Endothelial cell of umbilical vein (primary cell): ENCODE measurements at regions not wholly inside any gene's neighbourhood (a gene's known extent, or its start where the extent isn't known, plus 50 kb on each side); places are given as distances from the start of the nearest gene placed in this dataset.

Source experiments
- BruUV-seq: library from RNA; stranded (reverse); fragments of 400-500 nt; replicated peaks from 2 replicates; lab custom pipeline; 2021; lab: Mats Ljungman, UMichigan
- CTCF ChIA-PET: fragments of 300-600, 350-600 bp; sonication (Branson Sonifier 250); formaldehyde crosslinking; loops from one replicate; lab custom pipeline; 2021; ENCODE audit warnings: antibody characterized with exemption, inconsistent platforms; lab: Charles Lee
- POLR2A ChIA-PET: fragments of 300-600, 350-600 bp; sonication (Branson Sonifier 250); formaldehyde crosslinking; loops from one replicate; lab custom pipeline; 2021; ENCODE audit warnings: antibody characterized with exemption, inconsistent platforms; lab: Charles Lee
- DNase-seq: peaks from one replicate; pipeline ENCODE4 v3.0.0-alpha.2; 2011; ENCODE audit warnings: low read depth, low spot score
- FAIRE-seq: peaks from 2 replicates; lab custom pipeline; 2011; peaks lifted over from hg19 to GRCh38; lab: Jason Lieb, UNC
- H2AFZ ChIP-seq: 2 replicates; pipeline ENCODE4 v1.6.0; 2012; ENCODE audit warnings: low read depth, low read length, control low read depth, inconsistent platforms
- H3K27ac ChIP-seq: 2 replicates; pipeline ENCODE4 v1.5.1; 2011; ENCODE audit warnings: low read depth, mild to moderate bottlenecking, control low read depth, low read length, moderate library complexity; ENCODE audit not compliant: insufficient read depth
- H3K27me3 ChIP-seq, 2 experiments: 2 replicates each; pipeline versions ENCODE4 v1.6.0 to v1.6.1; 2011; ENCODE audit warnings: low read length in 2 of 2, mixed read lengths in 1 of 2; ENCODE audit not compliant: control insufficient read depth in 2 of 2, insufficient read depth in 2 of 2
- H3K36me3 ChIP-seq, 2 experiments: 2 replicates in 1 of 2; 3 replicates in 1 of 2; pipeline ENCODE4 v1.5.1; 2011; ENCODE audit warnings: low read length in 2 of 2, mild to moderate bottlenecking in 1 of 2, moderate library complexity in 1 of 2; ENCODE audit not compliant: control insufficient read depth in 2 of 2, insufficient read depth in 2 of 2; ENCODE audit errors: extremely low read depth in 1 of 2
- H3K4me1 ChIP-seq: 3 replicates; pipeline ENCODE4 v1.5.1; 2011; ENCODE audit warnings: mild to moderate bottlenecking, low read length; ENCODE audit not compliant: control insufficient read depth, insufficient read depth; ENCODE audit errors: extremely low read depth
- H3K4me2 ChIP-seq: 2 replicates; pipeline ENCODE4 v1.6.1; 2011; ENCODE audit warnings: low read length, control low read depth, mixed read lengths; ENCODE audit not compliant: insufficient read depth
- H3K4me3 ChIP-seq, 3 experiments: fragments of 200-600 bp in 1 of 3; sonication (generic), shearing (Covaris generic) in 1 of 3; replicated peaks in 1 of 3; 2 replicates each; pipeline ENCODE4 v1.5.1; 2011 to 2016; ENCODE audit warnings: control low read depth in 3 of 3, low read length in 3 of 3, mild to moderate bottlenecking in 2 of 3, inconsistent platforms in 1 of 3, low read depth in 1 of 3, moderate library complexity in 1 of 3; ENCODE audit not compliant: insufficient read depth in 1 of 3
- H3K79me2 ChIP-seq: 2 replicates; pipeline ENCODE4 v1.6.0; 2012; ENCODE audit warnings: low read length, inconsistent platforms; ENCODE audit not compliant: control insufficient read depth, insufficient read depth
- H3K9ac ChIP-seq: replicated peaks from 2 replicates; pipeline ENCODE3; 2011; ENCODE audit warnings: low read length, control low read depth; ENCODE audit not compliant: insufficient read depth; ENCODE audit errors: extremely low read depth
- H3K9me1 ChIP-seq: replicated peaks from 3 replicates; pipeline ENCODE4 v1.6.0; 2011; ENCODE audit warnings: mild to moderate bottlenecking, low read length; ENCODE audit not compliant: control insufficient read depth, insufficient read depth; ENCODE audit errors: extremely low read depth
- H3K9me3 ChIP-seq: replicated peaks from 2 replicates; pipeline ENCODE4 v1.5.1; 2012; ENCODE audit warnings: low read length, inconsistent platforms; ENCODE audit not compliant: control insufficient read depth, insufficient read depth
- H4K20me1 ChIP-seq: replicated peaks from 2 replicates; pipeline ENCODE3; 2011; ENCODE audit warnings: mild to moderate bottlenecking, low read length; ENCODE audit not compliant: control insufficient read depth, insufficient read depth; ENCODE audit errors: extremely low read depth
- EZH2 ChIP-seq: IDR thresholded peaks from 2 replicates; pipeline ENCODE4 v1.6.1; 2012; ENCODE audit warnings: borderline replicate concordance, low read depth, mild to moderate bottlenecking, moderate library complexity, low read length, inconsistent platforms; ENCODE audit not compliant: severe bottlenecking
- FOS ChIP-seq: IDR thresholded peaks from 2 replicates; pipeline ENCODE4 v1.6.1; 2011; ENCODE audit warnings: mild to moderate bottlenecking, low read length, moderate library complexity, borderline replicate concordance; ENCODE audit not compliant: insufficient read depth
- GATA2 ChIP-seq: IDR thresholded peaks from 2 replicates; pipeline ENCODE4 v1.7.0; 2011; ENCODE audit warnings: low read depth, mild to moderate bottlenecking, moderate library complexity, mixed read lengths, low read length; ENCODE audit not compliant: insufficient read length, insufficient read depth
- JUN ChIP-seq: IDR thresholded peaks from 2 replicates; pipeline ENCODE4 v1.6.1; 2011; ENCODE audit warnings: borderline replicate concordance, low read depth; ENCODE audit not compliant: insufficient read length, insufficient read depth
- MYC ChIP-seq: IDR thresholded peaks from one replicate; pipeline ENCODE4 v1.6.1; 2011; ENCODE audit warnings: mild to moderate bottlenecking, low read depth, low read length
- POLR2A ChIP-seq: IDR thresholded peaks from 2 replicates; pipeline ENCODE4 v1.6.1; 2012; ENCODE audit warnings: low read depth, mild to moderate bottlenecking, control low read depth, low read length
- POLR2AphosphoS5 ChIP-seq: IDR thresholded peaks from 2 replicates; pipeline ENCODE4 v1.6.1; 2012; ENCODE audit warnings: low read depth, mild to moderate bottlenecking, control low read depth, low read length, moderate library complexity; ENCODE audit not compliant: insufficient read depth
- dilution Hi-C: fragments of 300-500 bp; cut with MboI; formaldehyde crosslinking; loops from one replicate; pipeline ENCODE4 v1.15.0; 2019; ENCODE audit warnings: low sequenced_read_pairs; ENCODE audit not compliant: extremely low pct_ligation_motif_present
- intact Hi-C: fragments of 100-400 bp; cut with micrococcal nuclease; formaldehyde crosslinking; loops from one replicate; pipeline ENCODE4 v1.10.0; 2022
- TF ChIP-seq, protein P1 (sequence below): IDR thresholded peaks from 2 replicates; pipeline ENCODE4 v1.6.1; 2011; ENCODE audit not compliant: insufficient read depth, insufficient read length
- TF ChIP-seq, protein P2 (sequence below), 2 donors: IDR thresholded peaks; 1 replicate in 1 of 2; 2 replicates in 1 of 2; pipeline ENCODE4 v1.5.1; 2011; ENCODE audit warnings: low read length in 2 of 2, mild to moderate bottlenecking in 2 of 2, moderate library complexity in 2 of 2, control low read depth in 1 of 2, inconsistent platforms in 1 of 2, low read depth in 1 of 2; ENCODE audit not compliant: insufficient read depth in 1 of 2; ENCODE audit errors: extremely low read depth in 1 of 2

DNA sequence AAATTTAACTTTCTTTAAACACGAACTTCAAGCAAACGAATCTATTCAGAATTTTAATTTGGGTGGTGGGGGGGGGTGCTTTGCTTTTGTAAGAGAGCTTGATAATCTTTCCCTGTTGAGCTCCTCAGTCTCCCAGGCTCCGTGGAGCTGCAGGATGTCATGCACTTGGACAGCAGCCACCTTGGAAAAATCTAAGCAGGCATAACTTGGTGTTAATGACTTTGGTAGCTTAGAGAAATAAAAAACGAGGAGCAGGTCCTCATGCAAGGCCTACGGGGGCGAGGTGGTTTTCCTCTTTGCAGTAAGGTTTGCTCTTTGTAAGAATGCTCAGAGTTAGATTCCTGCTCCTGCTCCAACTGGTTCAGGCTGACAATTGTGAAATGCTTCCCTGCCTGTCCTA lies 102.3 kb downstream of the EDN1 start:
- POLR2A ChIA-PET, result interaction anchor here (0.7 to 0.8 kb wide), 2 partner anchors 153 to 196 kb away, joined by 3 to 8 read pairs; no protein-coding TSS in a partner anchor
- H3K9me3 ChIP-seq, result no peaks in the 10 kb centered on the region
- DNase-seq (peak; percentile 78), FAIRE-seq (peak; percentile 71)
- no peaks in the 10 kb centered on the region for H3K79me2 ChIP-seq
- no peaks in the 10 kb centered on the region for H3K27me3 ChIP-seq
- H3K4me1 ChIP-seq, result peaks cover 26% of the 10 kb centered on the region
- H3K36me3 ChIP-seq, result no peaks in the 10 kb centered on the region
- BruUV-seq, result no TSS peak
- H3K9ac ChIP-seq, result peak overlapping the region; percentile 32
- H3K4me2 ChIP-seq, result peak overlapping the region; percentile 27
- no peaks in the 10 kb centered on the region for H3K9me1 ChIP-seq
- CTCF ChIA-PET, result interaction anchor here (0.7 to 1.1 kb wide), 3 partner anchors 90 to 209 kb away, joined by 3 to 5 read pairs (median 3); partner anchors contain the start of gene EDN1
- no peak overlapping the region for H2AFZ ChIP-seq
- no peak overlapping the region for H3K4me3 ChIP-seq
- peak overlapping the region; percentile 85 for H3K27ac ChIP-seq
- intact Hi-C loops (loop anchor here (2.0 to 5.0 kb wide), 3 partner anchors 80 to 195 kb away; no protein-coding TSS in a partner anchor), dilution Hi-C loops (no loop called here)
- TF ChIP-seq, protein P1, sequence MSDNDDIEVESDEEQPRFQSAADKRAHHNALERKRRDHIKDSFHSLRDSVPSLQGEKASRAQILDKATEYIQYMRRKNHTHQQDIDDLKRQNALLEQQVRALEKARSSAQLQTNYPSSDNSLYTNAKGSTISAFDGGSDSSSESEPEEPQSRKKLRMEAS, result no peak
- no peak for TF ChIP-seq POLR2AphosphoS5
- TF ChIP-seq GATA2, result no peak
- no peak for TF ChIP-seq FOS
- no peak for TF ChIP-seq POLR2A
- TF ChIP-seq, protein P2, sequence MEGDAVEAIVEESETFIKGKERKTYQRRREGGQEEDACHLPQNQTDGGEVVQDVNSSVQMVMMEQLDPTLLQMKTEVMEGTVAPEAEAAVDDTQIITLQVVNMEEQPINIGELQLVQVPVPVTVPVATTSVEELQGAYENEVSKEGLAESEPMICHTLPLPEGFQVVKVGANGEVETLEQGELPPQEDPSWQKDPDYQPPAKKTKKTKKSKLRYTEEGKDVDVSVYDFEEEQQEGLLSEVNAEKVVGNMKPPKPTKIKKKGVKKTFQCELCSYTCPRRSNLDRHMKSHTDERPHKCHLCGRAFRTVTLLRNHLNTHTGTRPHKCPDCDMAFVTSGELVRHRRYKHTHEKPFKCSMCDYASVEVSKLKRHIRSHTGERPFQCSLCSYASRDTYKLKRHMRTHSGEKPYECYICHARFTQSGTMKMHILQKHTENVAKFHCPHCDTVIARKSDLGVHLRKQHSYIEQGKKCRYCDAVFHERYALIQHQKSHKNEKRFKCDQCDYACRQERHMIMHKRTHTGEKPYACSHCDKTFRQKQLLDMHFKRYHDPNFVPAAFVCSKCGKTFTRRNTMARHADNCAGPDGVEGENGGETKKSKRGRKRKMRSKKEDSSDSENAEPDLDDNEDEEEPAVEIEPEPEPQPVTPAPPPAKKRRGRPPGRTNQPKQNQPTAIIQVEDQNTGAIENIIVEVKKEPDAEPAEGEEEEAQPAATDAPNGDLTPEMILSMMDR (IDR thresholded peaks at IDR 0.05; ENCODE audit: extremely low read depth in 1 of 2, insufficient read depth in 1 of 2, low read depth in 1 of 2, low read length in 2 of 2), result no peak
- no peak for TF ChIP-seq JUN
- no peak for TF ChIP-seq MYC
- TF ChIP-seq EZH2, result no peak
- H4K20me1 ChIP-seq, result no peaks in the 10 kb centered on the region
